Thyroid gland (tissue), 4 donors: ENCODE measurements at regions not wholly inside any gene's neighbourhood (a gene's known extent, or its start where the extent isn't known, plus 50 kb on each side); places are given as distances from the start of the nearest gene placed in this dataset.

Experiments used
- CTCF ChIP-seq, 6 experiments: fragments of 200-600 bp in 3 of 6; fragments of 450-650 bp in 3 of 6; sonication (generic) in 3 of 6; IDR thresholded peaks; one replicate each; pipeline ENCODE4 v1.5.1; 2016 to 2019; ENCODE audit warnings: antibody characterized with exemption in 6 of 6, mild to moderate bottlenecking in 2 of 6, inconsistent platforms in 1 of 6, moderate library complexity in 1 of 6
- POLR2A ChIP-seq, 2 donors: fragments of 450-650 bp; IDR thresholded peaks; one replicate each; pipeline ENCODE4 v1.6.1; 2017; ENCODE audit warnings: antibody characterized with exemption in 2 of 2, mild to moderate bottlenecking in 2 of 2, moderate library complexity in 1 of 2

GRCh38 chr18:37871561-37871960 is 306.0 kb upstream of the CELF4 start:
- TF ChIP-seq CTCF (IDR thresholded peaks at IDR 0.05) (no peak), POLR2A (IDR thresholded peaks at IDR 0.05) (no peak)
